Loucy (cell line): ENCODE measurements at regions not wholly inside any gene's neighbourhood (a gene's known extent, or its start where the extent isn't known, plus 50 kb on each side); places are given as distances from the start of the nearest gene placed in this dataset.

Source experiments
- H2AFZ ChIP-seq: fragments of 200-600 bp; sonication (generic); 2 replicates; pipeline ENCODE4 v1.6.0; 2016; ENCODE audit warnings: antibody characterized with exemption, mild to moderate bottlenecking, low read length, moderate library complexity
- H3F3A ChIP-seq: fragments of 200-600 bp; 2 replicates; pipeline ENCODE4 v1.6.0; 2016; ENCODE audit warnings: antibody characterized with exemption, low read depth, mild to moderate bottlenecking
- H3K27me3 ChIP-seq: fragments of 200-600 bp; sonication (generic); 2 replicates; pipeline ENCODE4 v1.6.1; 2014; ENCODE audit warnings: low read length, mild to moderate bottlenecking; ENCODE audit not compliant: insufficient read depth, poor library complexity, severe bottlenecking
- H3K36me3 ChIP-seq: fragments of 200-600 bp; sonication (generic); 2 replicates; pipeline ENCODE4 v1.6.1; 2016; ENCODE audit warnings: low read length; ENCODE audit not compliant: insufficient read depth
- H3K4me1 ChIP-seq: fragments of 200-600 bp; sonication (generic); 2 replicates; pipeline ENCODE4 v1.5.1; 2014; ENCODE audit warnings: low read length, mild to moderate bottlenecking; ENCODE audit not compliant: insufficient read depth, poor library complexity, severe bottlenecking
- H3K4me2 ChIP-seq: fragments of 200-600 bp; sonication (generic); 2 replicates; pipeline ENCODE4 v1.6.0; 2014; ENCODE audit warnings: antibody characterized with exemption, low read length, low read depth, mild to moderate bottlenecking; ENCODE audit not compliant: poor library complexity, severe bottlenecking
- H3K4me3 ChIP-seq: fragments of 200-600 bp; sonication (generic); 2 replicates; pipeline ENCODE4 v1.5.1; 2014; ENCODE audit warnings: low read length, mild to moderate bottlenecking, mixed read lengths; ENCODE audit not compliant: poor library complexity, severe bottlenecking
- H3K79me2 ChIP-seq: fragments of 200-600 bp; sonication (generic); 2 replicates; pipeline ENCODE4 v1.6.1; 2014; ENCODE audit warnings: low read length; ENCODE audit not compliant: insufficient read depth
- H3K9ac ChIP-seq: fragments of 200-600 bp; sonication (generic); 2 replicates; pipeline ENCODE4 v1.6.0; 2014; ENCODE audit warnings: mild to moderate bottlenecking, low read depth, low read length, moderate library complexity; ENCODE audit not compliant: poor library complexity, severe bottlenecking
- H3K9me2 ChIP-seq: fragments of 200-600 bp; sonication (generic); replicated peaks from 2 replicates; pipeline ENCODE4 v1.6.1; 2016; ENCODE audit warnings: low read depth, low read length, mixed read lengths
- H3K9me3 ChIP-seq: fragments of 200-600 bp; sonication (generic); 2 replicates; pipeline ENCODE4 v1.6.1; 2014; ENCODE audit warnings: mild to moderate bottlenecking, antibody characterized with exemption, low read length, low read depth; ENCODE audit not compliant: insufficient read depth
- H4K20me1 ChIP-seq: fragments of 200-600 bp; sonication (generic); 2 replicates; pipeline ENCODE4 v1.6.0; 2014; ENCODE audit warnings: antibody characterized with exemption, low read length, mild to moderate bottlenecking; ENCODE audit not compliant: insufficient read depth, poor library complexity, severe bottlenecking
- CTCF ChIP-seq: fragments of 200-600 bp; sonication (generic); conservative IDR thresholded peaks from 2 replicates; pipeline ENCODE4 v1.5.1; 2014; ENCODE audit warnings: mild to moderate bottlenecking, antibody characterized with exemption, low read length
- EZH2phosphoT487 ChIP-seq: fragments of 200-600 bp; IDR thresholded peaks from 2 replicates; pipeline ENCODE4 v1.6.1; 2018; ENCODE audit warnings: antibody characterized with exemption, mild to moderate bottlenecking, moderate library complexity, borderline replicate concordance

GRCh38 chrX:82756272-82756671 is 751.8 kb upstream of the POU3F4 start:
- Histone ChIP-seq H3F3A (no peaks in the 10 kb centered on the region), H3K9me3 (no peaks in the 10 kb centered on the region), H3K4me1 (no peaks in the 10 kb centered on the region), H3K27me3 (no peaks in the 10 kb centered on the region), H3K9me2 (no peaks in the 10 kb centered on the region), H3K79me2 (no peaks in the 10 kb centered on the region), H3K9ac (no peak overlapping the region), H3K4me3 (no peak overlapping the region), H3K36me3 (no peaks in the 10 kb centered on the region), H2AFZ (no peak overlapping the region), H4K20me1 (no peaks in the 10 kb centered on the region), H3K4me2 (no peak overlapping the region)
- TF ChIP-seq EZH2phosphoT487 (no peak), CTCF (no peak)

- Histone ChIP-seq H3K4me1 (no peaks in the 10 kb centered on the region), H3K4me3 (no peak overlapping the region), H3K9me2 (no peaks in the 10 kb centered on the region), H4K20me1 (no peaks in the 10 kb centered on the region), H3K9ac (no peak overlapping the region), H3K9me3 (no peaks in the 10 kb centered on the region), H3K4me2 (no peak overlapping the region), H3K36me3 (no peaks in the 10 kb centered on the region), H2AFZ (no peak overlapping the region), H3K27me3 (no peaks in the 10 kb centered on the region), H3F3A (no peaks in the 10 kb centered on the region), H3K79me2 (no peaks in the 10 kb centered on the region)
- TF ChIP-seq CTCF (no peak), EZH2phosphoT487 (no peak)
Measured at GRCh38 chrX:82757614-82758013, 750.5 kb upstream of the POU3F4 start.

- no peak for TF ChIP-seq EZH2phosphoT487
- no peak for TF ChIP-seq CTCF
- no peaks in the 10 kb centered on the region for H4K20me1 ChIP-seq
- H3K79me2 ChIP-seq, result no peaks in the 10 kb centered on the region
- H3F3A ChIP-seq, result no peaks in the 10 kb centered on the region
- no peaks in the 10 kb centered on the region for H3K36me3 ChIP-seq
- H3K9ac ChIP-seq, result no peak overlapping the region
- H3K4me3 ChIP-seq, result no peak overlapping the region
- no peak overlapping the region for H3K4me2 ChIP-seq
- H2AFZ ChIP-seq, result no peak overlapping the region
- no peaks in the 10 kb centered on the region for H3K9me2 ChIP-seq
- H3K27me3 ChIP-seq, result no peaks in the 10 kb centered on the region
- no peaks in the 10 kb centered on the region for H3K4me1 ChIP-seq
- no peaks in the 10 kb centered on the region for H3K9me3 ChIP-seq
Measured at GRCh38 chrX:82764521-82764920, 743.6 kb upstream of the POU3F4 start.
